HuH-7 (cell line): ENCODE measurements at regions not wholly inside any gene's neighbourhood (a gene's known extent, or its start where the extent isn't known, plus 50 kb on each side); places are given as distances from the start of the nearest gene placed in this dataset.

Source experiments
- DNase-seq: peaks from one replicate; pipeline ENCODE4 v3.0.0; 2011; ENCODE audit warnings: low spot score

DNA sequence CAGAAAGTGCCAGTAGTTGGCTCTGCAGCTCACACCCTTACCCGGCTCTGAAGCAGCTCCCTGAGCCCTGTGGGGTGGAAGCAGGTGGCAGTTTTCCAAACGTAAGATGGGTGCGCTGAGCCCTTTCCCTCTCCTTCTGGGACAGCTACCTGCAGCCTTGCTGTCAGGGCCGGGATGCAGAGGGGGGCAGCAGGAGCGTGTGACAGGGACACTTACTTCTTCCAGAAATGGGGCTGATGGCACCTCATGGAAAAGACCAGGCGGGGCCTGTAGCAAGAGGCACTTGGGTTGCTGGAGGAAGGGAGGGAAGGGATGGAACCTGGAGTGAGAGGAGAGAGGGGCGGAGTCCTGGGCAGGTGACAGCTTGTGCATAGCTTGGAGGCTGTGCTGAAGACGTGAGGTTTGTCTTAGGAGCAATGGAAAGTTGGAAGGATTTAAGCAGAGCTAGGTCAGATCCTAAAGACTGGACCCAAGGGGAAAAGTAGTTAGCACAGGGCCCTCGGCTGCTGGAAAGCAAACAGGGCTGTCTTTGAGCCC, 216.8 kb upstream of the RPL38 start:
- DNase-seq, result no peak

DNA sequence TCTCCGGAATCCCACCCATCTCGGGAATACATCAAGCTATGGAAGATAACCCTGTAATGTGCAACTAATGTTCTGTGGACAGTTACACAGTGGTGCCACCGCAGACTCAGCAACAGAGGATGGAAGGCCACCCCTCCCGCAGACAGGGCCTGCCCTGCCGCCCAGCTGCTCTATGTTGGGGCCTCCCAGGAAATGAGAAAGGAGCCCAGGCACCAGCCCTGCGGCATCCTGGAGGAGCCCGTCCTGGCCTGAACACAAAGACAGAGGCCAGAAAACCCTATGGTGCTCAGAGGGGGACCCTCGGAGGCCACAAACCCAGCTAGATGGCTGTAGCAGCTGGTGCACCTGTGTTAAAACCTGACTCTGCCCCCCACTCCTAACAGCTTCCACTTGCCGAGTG, 216.1 kb upstream of the RPL38 start:
- no peak for DNase-seq

DNA sequence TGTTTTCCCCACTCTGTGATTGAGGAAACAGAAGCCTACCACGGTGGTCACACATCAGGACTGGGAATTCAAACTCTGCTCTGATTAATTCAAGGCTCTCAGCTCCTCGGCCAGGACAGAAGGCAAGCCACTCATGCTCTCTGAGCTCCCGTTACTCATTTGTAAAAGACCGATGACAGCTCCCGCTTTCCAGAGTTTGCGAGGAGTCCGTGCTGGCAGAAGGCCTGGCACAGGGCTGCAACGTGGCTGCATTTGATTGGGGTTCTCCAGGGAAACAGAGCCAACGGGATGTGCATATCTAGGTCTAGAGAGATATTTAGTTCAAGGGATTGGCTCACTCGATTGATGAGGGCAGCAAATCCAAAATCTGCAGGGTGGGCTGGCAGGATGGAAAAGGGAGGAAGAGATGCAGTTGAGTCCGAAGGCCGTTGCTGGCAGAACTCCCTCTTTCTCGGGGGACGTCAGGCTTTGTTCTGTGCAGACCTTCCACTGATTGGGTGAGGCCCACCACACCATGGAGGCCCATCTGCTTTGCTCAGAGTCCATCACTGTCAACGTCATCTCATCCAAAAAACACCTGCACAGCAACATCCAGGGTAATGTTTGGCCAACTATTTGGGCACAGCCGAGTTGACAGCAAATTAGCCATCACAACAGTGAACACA, 215.5 kb upstream of the RPL38 start:
- DNase-seq, result no peak

DNA sequence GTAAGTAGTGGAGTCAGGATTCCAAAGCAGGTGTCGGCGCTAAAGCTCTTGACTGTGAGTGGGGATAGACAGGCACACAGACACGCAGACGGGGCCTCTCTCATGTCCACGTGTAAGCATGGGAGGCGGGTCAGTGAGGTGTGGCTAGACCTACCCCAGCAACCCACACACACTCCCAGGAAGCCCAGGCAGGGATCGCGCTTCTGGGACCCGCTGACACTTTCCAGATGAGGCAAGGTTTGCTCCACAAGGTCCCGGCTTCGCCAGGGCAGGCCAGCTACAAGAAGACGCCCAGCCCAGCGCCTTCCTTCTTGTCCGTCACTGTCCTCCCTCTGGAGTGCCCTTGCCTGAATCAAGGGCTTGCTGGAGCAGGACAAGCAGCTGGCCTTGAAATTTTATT, 213.8 kb upstream of the RPL38 start:
- no peak for DNase-seq

DNA sequence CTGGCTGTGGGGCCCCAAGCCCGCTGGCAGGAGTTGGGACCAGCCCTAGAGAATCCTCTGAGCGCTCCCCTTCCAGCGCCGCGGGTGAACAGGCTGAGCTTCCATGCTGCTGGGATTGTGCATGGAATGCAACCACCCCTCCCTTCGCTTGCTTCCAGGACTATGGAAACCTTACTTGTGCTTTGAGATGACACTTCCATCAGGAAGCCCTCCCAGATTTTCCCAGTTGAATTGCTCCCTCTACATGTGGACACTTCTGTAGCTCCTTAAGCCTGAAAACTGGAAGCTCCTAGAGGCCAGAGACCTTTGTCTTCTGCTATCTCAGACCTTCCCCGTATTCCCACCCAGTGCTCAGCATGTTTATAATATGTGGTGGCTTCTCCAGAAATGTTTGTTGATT, 213.2 kb upstream of the RPL38 start:
- no peak for DNase-seq

DNA sequence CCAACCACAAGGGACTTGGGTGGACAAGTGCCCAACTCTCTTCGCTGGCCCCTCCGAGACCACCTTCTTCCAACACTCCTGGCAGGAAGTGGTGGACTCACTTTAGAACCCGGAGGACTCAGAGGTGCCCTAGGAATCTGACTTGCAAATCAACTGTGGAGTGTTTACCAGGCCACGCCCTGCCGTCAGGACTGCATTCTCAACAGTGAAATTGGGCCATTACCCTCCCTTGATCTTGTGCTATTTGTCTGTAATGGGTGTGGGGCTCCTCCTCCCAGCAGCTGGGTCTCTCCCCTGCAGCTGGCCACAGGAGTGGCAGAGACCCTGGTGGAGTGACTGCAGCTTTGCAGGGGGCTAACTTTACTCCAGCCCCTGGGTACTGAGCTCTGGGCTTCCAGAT, 212.2 kb upstream of the RPL38 start:
- DNase-seq, result no peak

DNA sequence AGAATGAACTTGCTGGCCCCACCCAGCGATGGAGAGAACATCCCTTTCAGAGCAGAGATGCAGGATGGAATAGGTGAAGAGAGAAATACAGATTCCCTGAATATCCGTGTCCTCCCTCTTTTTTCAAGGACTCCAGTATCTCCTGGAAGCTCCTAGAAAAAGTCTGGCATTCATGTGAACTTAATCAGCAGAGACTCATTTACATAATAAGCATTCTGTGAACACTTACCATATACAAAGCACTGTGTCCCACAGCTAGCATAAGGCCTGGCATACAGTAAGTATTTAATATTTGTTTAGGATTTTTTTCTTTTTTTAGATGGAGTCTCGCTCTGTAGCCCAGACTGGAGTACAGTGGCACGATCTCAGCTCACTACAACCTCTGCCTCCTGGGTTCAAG, 208.5 kb upstream of the RPL38 start:
- no peak for DNase-seq

DNA sequence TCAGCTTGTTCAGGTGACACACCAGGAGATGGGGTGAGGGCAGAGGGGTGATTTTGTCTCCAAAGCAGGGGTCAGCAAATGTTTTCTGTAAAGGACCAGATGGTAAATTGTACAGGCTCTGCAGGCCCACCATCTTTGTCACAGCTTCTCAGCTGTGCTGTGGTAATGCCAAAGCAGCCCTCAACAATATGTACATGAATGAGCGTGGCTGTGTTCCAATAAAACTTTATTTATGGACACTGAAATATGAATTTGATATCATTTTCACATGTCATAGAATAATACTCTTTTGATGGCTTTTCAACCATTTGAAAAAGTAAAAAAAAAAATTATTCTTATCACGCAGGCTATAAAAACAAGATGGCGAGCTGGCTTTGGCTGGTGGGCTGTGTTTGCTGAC, 206.4 kb upstream of the RPL38 start:
- no peak for DNase-seq

DNA sequence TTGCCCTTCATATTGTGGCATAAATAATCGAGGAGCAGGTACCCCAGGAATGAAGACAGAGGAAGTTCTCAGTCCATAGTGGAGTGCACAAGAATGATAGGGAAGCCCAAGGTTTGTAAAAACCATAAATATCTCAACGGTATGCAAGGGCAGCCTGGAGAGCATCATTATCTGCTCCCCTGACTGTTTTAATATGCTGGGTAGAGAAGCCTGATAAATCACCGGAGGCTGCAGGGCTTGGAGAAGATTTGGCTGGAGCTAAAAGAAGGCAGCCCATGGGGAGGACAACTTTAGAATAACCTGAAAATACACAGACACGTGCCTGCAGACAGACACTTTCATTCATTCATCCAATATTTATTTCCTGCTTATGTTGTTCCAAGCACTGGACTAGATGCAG, 205.2 kb upstream of the RPL38 start:
- DNase-seq, result no peak

DNA sequence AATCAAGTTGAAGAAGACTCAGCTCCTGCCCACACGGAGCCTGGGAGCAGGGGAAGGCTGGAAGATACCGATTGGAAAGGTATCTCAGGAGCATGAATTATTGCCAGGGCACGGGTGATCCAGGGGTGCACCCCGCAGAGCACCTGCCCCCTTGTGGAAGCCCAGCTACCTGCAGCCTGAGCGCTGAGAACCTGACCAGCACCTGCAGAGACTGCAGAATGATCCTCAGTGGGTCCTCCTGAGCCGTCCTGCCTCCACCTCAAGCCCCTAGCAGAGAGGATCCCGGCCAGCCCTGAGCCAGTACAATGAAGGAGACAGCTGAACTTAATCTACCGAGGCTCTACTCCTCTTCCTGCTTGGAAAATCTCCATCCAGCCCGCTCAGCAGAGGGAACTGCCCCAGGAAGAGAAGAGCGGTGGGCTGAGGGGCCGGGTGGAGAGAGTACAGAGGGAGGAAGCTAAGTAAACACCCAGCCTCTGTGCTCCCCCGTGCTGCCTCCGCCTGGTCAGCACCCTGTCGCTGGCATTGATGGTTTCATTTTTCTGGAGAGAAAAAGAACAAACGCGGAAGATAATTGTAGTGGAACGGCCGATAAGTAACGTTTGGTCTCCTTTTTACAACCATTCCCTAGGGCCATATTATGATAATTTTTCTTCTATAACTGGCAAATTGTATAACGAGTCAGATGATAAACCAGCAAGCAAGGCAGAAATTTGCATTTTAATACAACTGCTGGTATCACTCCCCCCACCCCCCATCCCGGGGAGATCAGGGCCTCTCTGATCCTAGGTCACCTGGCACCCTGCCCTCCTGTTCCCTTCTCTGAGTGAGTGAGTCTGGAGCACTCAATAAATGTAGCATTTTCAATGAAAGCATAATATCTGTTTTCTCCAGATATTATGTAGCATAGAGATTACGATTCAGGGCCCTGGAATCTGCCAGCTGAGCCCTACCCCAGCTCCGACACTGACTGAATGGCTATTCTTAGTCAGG, 204.5 kb upstream of the RPL38 start:
- peak; percentile 73 for DNase-seq

DNA sequence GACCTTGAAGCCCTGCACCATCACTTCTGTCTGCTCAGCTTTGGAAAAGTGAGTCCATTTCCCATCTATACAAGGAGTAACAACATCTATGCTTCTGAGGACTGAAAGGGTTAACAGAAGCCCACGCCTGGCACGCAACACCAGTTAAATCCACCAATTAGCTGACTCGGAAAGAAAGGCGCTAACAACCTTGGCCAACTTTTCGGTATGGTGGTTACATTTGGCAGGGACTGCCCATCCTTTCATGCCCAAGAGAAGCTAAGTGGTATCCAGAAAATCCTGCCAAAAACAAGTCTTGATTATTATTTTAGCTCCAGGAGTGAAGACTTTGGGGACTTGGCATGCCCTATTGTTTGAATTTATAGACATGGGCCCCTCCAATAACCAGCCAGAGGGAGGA, 202.3 kb upstream of the RPL38 start:
- no peak for DNase-seq

DNA sequence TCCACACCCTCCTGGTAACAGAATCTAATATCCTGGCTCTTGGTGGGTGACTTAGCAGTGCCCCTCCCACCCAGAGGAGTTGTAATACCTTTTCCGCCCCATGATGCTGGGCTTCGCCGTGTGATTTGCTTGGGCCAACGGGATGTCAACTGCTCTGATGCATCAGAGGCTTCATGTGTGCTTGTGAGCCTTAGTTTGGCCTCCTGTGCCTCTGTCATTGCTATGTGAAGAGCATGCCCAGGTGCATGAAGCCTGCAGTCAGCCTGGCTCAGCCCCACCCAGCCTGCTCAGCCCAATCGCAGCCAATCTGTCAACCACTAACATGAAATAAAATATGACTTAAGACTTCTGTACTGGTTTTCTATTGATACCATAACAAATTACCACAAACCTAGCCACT, 201.2 kb upstream of the RPL38 start:
- DNase-seq, result no peak

DNA sequence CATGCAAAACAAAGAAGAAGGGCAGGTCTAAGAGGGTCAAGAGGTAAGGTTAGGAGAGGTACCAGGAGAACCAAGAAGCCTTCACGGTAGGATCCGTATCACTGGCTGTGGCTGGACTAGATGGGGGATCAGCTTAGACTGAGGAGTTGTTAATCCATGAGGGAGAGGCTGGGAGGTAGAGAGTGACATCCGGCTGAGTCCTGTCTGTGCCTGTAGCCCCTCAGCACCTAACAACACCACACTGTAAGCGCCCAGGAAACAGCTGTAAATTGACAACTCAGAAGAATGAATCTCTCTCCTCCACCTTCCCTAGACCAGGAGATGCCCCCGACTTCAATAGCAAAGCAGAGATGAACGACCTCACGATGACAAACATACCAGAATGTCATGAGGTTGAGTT, 199.4 kb upstream of the RPL38 start:
- DNase-seq, result no peak

DNA sequence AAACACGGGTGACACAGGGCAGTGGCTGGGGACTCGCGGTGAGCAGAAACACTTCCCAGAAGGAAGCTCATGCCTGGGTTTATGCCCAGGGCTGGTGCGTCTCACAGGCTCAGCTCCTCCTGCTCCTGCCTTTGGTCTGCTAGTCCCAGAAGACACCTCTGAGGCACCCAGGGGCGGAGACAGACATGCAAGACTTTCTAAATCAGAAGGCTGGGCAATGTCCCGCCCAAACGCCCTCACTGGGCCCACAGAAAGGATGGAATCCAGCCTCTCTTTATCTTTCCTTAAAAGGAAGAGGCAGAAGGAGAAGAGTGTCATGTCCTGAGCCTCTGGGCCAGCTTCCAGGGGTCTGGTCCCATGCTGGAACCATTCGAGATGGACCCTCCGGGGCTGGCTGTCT, 197.7 kb upstream of the RPL38 start:
- DNase-seq, result no peak

DNA sequence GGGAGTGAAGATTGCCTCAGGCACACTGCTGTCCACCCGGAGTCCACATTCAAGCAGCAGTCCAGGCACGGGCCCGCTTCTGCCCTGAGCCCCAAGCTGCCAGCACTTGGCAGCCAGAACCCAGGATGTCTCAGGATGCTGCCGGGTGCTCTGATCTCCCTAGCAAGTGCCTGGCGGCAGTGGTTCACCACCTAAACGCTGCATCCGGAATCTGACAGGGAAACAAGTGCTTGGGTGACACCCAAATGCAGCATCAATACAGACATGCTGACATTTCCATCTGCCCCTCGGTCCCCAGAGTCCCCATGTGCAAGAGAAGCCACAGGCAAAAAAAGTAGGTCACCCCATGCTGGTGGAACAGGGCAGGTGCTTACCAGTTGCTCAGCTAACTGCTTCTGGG, 197.1 kb upstream of the RPL38 start:
- no peak for DNase-seq

DNA sequence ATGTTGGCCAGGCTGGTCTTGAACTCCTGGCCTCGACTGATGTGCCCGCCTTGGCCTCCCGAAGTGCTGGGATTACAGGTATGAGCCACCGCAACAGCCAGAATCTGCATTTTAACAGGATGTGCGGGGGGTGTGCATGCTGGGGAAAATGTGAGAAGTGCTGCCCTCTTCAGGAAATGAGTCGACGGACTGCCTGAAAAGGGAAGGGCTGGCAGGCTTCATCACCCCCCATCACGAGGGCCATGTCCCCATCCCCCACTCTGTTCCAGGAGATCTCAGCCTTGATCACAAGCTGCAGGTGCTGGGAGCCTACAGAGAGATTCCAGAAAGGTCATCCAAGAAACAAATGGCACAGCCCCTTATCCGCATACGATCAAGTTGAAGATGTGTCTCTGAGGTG, 195.3 kb upstream of the RPL38 start:
- peak; percentile 44 for DNase-seq

DNA sequence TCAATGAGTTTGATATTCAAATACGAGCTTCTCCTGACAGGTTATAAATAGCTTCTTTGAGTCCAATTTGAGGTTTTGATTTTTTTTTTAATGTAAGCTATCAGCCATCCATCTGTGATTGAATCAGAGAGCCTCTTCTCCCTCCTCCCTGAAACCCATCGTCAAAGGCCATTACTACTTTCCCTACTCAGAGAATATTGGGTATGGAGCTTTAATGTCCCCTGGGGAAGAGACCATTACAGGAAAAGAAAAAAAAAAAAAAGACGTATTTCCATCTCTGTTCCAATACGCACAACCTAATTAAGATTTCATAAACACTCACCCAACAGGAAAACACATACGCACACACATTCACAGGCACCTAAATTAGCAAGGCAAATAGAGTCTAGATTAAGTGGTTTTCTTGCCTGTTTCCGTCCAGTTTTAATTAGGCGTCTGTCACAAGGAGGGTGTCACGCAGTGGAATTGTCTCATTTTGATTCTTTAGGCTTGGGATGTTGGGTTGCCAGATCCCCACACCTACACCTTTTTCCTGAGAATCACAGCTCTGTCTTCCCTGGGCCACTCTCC, 194.3 kb upstream of the RPL38 start:
- no peak for DNase-seq

DNA sequence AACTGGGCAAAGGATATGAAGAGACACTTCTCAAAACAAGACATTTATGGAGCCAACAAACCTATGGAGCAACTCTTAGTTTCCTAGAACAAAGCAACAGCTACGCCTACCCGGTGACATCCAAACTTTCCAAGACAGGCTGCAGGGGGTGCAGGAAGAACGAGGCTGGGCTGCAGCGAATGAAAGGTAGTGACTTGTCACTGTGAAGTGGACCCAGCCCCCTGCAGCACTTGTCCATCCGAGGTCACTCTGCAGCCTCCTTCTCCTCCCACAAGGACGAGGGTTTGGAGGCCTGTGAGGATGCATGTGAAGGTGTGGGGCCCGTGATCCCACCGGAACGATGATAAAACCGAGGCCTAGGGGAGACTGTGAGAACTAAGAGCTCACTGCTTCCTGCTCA, 192.6 kb upstream of the RPL38 start:
- no peak for DNase-seq

DNA sequence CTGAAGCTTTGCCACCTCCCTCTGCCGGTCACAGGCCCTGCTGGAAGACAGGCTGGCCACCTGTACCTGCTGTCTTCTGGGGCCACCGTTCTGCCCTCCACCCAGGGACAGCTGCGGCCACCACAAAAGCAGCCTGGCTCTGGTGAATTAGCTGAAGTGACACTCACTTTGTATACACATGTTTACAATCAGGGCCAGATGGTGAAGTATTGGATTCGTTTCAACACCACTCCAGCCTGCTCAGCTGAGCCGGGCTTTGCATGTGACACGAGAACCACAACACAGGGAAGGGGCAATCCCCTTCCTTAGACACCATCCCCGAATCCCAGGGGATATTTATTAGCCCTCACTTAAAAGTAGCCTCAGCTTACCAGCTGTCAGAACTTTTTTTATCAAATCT, 191.5 kb upstream of the RPL38 start:
- no peak for DNase-seq

DNA sequence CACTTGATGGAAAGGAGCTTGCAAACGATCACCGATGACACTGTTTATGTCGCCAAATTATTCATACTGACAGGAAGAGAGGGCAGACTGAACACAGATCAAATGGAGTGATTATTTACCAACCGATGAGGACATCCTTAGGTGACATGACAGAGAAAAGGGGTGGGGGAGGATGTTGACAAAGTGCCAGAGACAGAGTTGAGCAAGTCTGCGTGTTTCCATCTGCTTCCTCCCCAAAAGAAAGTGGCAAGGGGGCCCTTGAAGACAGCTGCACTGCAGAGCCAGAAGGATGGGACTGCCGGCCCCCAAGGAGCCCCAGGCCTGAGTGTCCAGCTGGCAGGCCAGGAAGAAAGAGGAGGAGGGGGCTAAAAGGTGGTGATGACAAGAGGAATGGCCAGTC, 191.0 kb upstream of the RPL38 start:
- no peak for DNase-seq

DNA sequence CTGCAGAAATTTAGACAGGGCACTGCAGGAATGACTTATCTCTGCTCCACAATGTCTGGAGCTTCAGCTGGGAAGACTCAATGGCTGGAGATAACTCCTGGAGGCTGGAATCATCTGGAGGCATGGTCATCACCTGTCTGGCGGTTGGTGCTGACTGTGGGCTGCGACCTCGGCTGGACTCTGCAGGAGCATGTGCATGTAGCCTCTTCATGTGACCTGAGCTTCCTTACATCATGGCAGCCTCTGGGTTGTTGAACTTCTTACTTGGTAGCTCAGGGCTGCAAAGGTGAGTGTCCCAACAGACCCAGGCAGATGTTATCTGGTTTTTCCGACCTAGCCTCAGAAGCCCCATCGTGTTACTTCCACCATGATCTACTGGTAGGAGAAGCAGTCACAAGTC, 188.2 kb upstream of the RPL38 start:
- DNase-seq, result no peak

DNA sequence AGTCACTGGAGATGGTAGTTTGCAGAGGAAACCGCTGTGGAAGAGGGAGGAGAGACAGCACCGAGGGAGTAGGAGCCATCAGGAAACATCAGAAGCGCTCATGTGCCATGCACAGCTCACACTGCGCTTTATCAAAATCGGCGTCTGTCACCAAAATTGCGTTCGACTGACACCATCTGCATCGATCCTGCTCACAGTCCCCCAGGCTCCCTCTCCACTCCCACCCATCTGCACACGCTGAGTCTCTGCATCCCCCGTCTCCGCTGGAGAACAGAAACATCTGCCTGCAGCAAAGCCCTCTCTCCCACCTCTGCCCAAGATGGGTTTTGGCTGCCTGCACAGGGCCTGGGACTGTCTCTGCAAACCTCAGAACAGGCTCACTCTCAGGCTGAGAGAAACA, 187.5 kb upstream of the RPL38 start:
- no peak for DNase-seq

DNA sequence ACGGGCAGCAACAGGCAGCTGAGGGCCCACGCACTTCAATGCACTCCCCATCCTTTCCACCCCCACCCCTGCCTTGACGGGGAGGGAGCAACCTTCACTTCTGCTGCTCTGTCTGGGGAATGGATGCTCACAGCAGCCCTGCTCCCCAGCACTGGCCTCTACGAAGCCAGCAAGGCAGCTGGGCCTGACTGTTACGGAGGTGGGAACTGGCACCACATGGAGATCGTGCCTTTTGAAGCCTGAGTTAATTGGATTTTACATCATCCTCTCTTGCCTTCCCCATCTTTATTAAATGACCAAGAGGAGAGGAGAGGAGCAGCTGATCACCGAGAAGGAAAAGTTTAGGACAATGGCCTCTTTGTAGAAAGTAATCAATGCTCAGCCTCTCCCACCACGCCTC, 187.0 kb upstream of the RPL38 start:
- DNase-seq, result no peak
